ENCODE measurements at regions not wholly inside any gene's neighbourhood (a gene's known extent, or its start where the extent isn't known, plus 50 kb on each side); places are given as distances from the start of the nearest gene placed in this dataset.

DNA sequence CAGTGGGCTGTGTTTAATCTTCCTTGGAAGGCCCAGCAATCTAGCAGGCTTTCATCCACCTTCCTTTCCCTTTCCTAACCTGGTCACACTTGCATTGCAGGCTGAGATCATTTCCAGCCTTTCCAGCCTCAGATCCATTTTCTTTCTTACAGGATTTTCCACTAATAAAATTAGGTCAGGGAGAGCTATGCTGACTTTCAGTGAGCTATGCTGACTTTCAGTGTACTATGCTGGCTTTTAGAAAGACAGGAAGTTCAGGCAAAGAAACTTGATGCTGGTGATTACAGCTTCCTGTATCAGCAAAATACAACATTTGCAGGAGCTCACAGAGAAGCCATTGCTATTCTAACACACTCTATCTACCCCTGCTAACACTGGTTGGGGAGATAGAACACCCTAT, 735.0 kb downstream of the CCDC85A start:
- H3K4me3 Mint-ChIP-seq: no peak overlapping the region
- TF ChIP-seq CTCF (conservative IDR thresholded peaks at IDR 0.05): no peak
- Histone ChIP-seq H3K9me3 (ENCODE audit: control insufficient read depth, low read depth, low read length) (no peaks in the 10 kb centered on the region), H3K4ac (ENCODE audit: low read depth, low read length) (no peak overlapping the region), H3K23me2 (ENCODE audit: insufficient read length, low read depth, low read length, poor library complexity, severe bottlenecking) (no peaks in the 10 kb centered on the region), H3K79me2 (ENCODE audit: insufficient read depth, low read length) (no peaks in the 10 kb centered on the region), H3K56ac (ENCODE audit: insufficient read length, low read depth, low read length) (no peak overlapping the region), H2BK15ac (ENCODE audit: low read depth, low read length) (no peak overlapping the region), H4K5ac (ENCODE audit: insufficient read length, low read depth, low read length) (no peak overlapping the region), H2BK12ac (ENCODE audit: insufficient read length, low read depth, low read length) (no peak overlapping the region), H2AK5ac (ENCODE audit: insufficient read length, low read length) (no peak overlapping the region), H3K14ac (ENCODE audit: insufficient read depth, low read length) (no peak overlapping the region), H4K8ac (replicated peaks; ENCODE audit: insufficient read length, low read depth, low read length) (no peak overlapping the region), H3K9ac (ENCODE audit: extremely low read depth, insufficient read length, low read length) (no peak overlapping the region), H3K27ac (ENCODE audit: insufficient read length, low read depth, low read length) (no peak overlapping the region), H3K4me2 (ENCODE audit: insufficient read depth, insufficient read length, low read length) (no peak overlapping the region), H3T11ph (ENCODE audit: low read length) (no peak overlapping the region), H2BK5ac (ENCODE audit: insufficient read length, low read length) (no peak overlapping the region), H3K18ac (ENCODE audit: insufficient read length, low read depth, low read length) (no peak overlapping the region), H4K91ac (ENCODE audit: insufficient read length, low read depth, low read length) (no peak overlapping the region), H3K79me1 (ENCODE audit: insufficient read depth, low read depth, low read length, poor library complexity, severe bottlenecking) (no peaks in the 10 kb centered on the region), H2BK120ac (ENCODE audit: low read depth, low read length, poor library complexity, severe bottlenecking) (no peak overlapping the region), H3K4me1 (ENCODE audit: insufficient read depth, low read length) (no peaks in the 10 kb centered on the region), H3K23ac (ENCODE audit: insufficient read length, low read depth, low read length) (no peak overlapping the region), H2AFZ (ENCODE audit: low read length) (peak overlapping the region; percentile 40), H3K27me3 (ENCODE audit: insufficient read depth, low read length) (no peaks in the 10 kb centered on the region), H2BK20ac (ENCODE audit: low read depth, low read length, poor library complexity, severe bottlenecking) (no peak overlapping the region), H4K20me1 (ENCODE audit: control insufficient read depth, insufficient read depth, insufficient read length) (no peaks in the 10 kb centered on the region)
- peaks cover 3 to 15% (median 5%) of the 10 kb centered on the region in 3 experiments; a peak in 3 of 7 replicates for H3K36me3 Mint-ChIP-seq (ENCODE audit: insufficient read depth in 1 of 3, low read depth in 3 of 3)
- H3K27me3 Mint-ChIP-seq (ENCODE audit: low read depth): no peaks in the 10 kb centered on the region
- H3K9me3 Mint-ChIP-seq: peaks cover 24 to 30% of the 10 kb centered on the region in 2 experiments
- H3K27ac Mint-ChIP-seq: no peak overlapping the region; a peak in 1 of 7 replicates
- DNase-seq: no peak
- H3K4me1 Mint-ChIP-seq: no peaks in the 10 kb centered on the region

Data from H9 (cell line).